GM12892 (cell line): ENCODE measurements at regions not wholly inside any gene's neighbourhood (a gene's known extent, or its start where the extent isn't known, plus 50 kb on each side); places are given as distances from the start of the nearest gene placed in this dataset.

ENCODE experiments used
- POLR2A ChIP-seq: IDR thresholded peaks from 2 replicates; pipeline ENCODE4 v1.6.1; 2011; ENCODE audit warnings: low read depth, low read length, control low read depth
- POLR2AphosphoS5 ChIP-seq: IDR thresholded peaks from 2 replicates; pipeline ENCODE4 v1.6.1; 2011; ENCODE audit warnings: low read depth, low read length, control low read depth
- TAF1 ChIP-seq: IDR thresholded peaks from 2 replicates; pipeline ENCODE4 v1.6.1; 2011; ENCODE audit warnings: low read depth, mild to moderate bottlenecking, control low read depth, low read length, borderline replicate concordance

GRCh38 chr1:224517171-224517570 lies 82.6 kb upstream of the WDR26 start:
- TF ChIP-seq POLR2AphosphoS5 (no peak), POLR2A (no peak), TAF1 (no peak)
